H1 (cell line): ENCODE measurements at regions not wholly inside any gene's neighbourhood (a gene's known extent, or its start where the extent isn't known, plus 50 kb on each side); places are given as distances from the start of the nearest gene placed in this dataset.
"Not testable (repeated sequence)": the region's sequence is repeated elsewhere in the genome, so short reads cannot be mapped to it uniquely, and the experiment has no call there.

Experiments
- CTCF ChIA-PET: fragments of 300-600 bp; sonication (Branson Sonifier 250); formaldehyde crosslinking; loops from one replicate; lab custom pipeline; 2021; ENCODE audit not compliant: partially characterized antibody; lab: Charles Lee
- POLR2A ChIA-PET: fragments of 300-600 bp; sonication (Branson Sonifier 250); formaldehyde crosslinking; loops from one replicate; lab custom pipeline; 2021; ENCODE audit warnings: inconsistent platforms; ENCODE audit not compliant: partially characterized antibody; lab: Charles Lee
- DNase-seq, 2 experiments: peaks; one replicate each; pipeline versions ENCODE4 v3.0.0 to v3.0.0-alpha.2; 2010 to 2022; ENCODE audit warnings: low spot score in 2 of 2, low read depth in 1 of 2, mixed read lengths in 1 of 2
- FAIRE-seq: peaks from 2 replicates; lab custom pipeline; 2011; peaks lifted over from hg19 to GRCh38; lab: Jason Lieb, UNC
- H2AFZ ChIP-seq: 2 replicates; pipeline ENCODE4 v1.8.1; 2012; ENCODE audit warnings: low read length, inconsistent platforms
- H2AK5ac ChIP-seq: 2 replicates; pipeline ENCODE4 v1.6.1; 2013; ENCODE audit warnings: low read depth, low read length
- H2BK120ac ChIP-seq: replicated peaks from 2 replicates; pipeline ENCODE3; 2013; ENCODE audit warnings: low read depth, low read length, inconsistent platforms
- H2BK12ac ChIP-seq: 2 replicates; pipeline ENCODE4 v1.6.1; 2013; ENCODE audit warnings: low read depth, low read length
- H2BK15ac ChIP-seq: 2 replicates; pipeline ENCODE4 v1.6.1; 2013; ENCODE audit warnings: low read length
- H2BK20ac ChIP-seq: 2 replicates; pipeline ENCODE4 v1.6.1; 2013; ENCODE audit warnings: low read length
- H2BK5ac ChIP-seq: 2 replicates; pipeline ENCODE4 v1.6.1; 2013; ENCODE audit warnings: low read depth, low read length
- H3K14ac ChIP-seq: 2 replicates; pipeline ENCODE4 v1.6.1; 2013; ENCODE audit warnings: inconsistent platforms; ENCODE audit not compliant: insufficient read length
- H3K18ac ChIP-seq: 2 replicates; pipeline ENCODE4 v1.6.1; 2013; ENCODE audit warnings: low read length; ENCODE audit errors: extremely low read depth
- H3K23ac ChIP-seq: 2 replicates; pipeline ENCODE4 v1.6.1; 2013; ENCODE audit warnings: inconsistent platforms; ENCODE audit not compliant: insufficient read length
- H3K23me2 ChIP-seq: 2 replicates; pipeline ENCODE4 v1.6.1; 2013; ENCODE audit warnings: low read depth, low read length
- H3K27ac ChIP-seq: 2 replicates; pipeline ENCODE4 v1.6.1; 2011; ENCODE audit warnings: low read depth, low read length, inconsistent platforms
- H3K27me3 ChIP-seq, 4 experiments: replicated peaks in 1 of 4; 1 replicate in 1 of 4; 2 replicates in 3 of 4; pipeline versions ENCODE4 v1.6.1 to v1.8.1; 2011 to 2013; ENCODE audit warnings: low read length in 3 of 4, mild to moderate bottlenecking in 3 of 4, inconsistent platforms in 2 of 4, mixed read lengths in 2 of 4, moderate library complexity in 1 of 4; ENCODE audit not compliant: control insufficient read depth in 3 of 4, insufficient read depth in 3 of 4; ENCODE audit errors: extremely low read depth in 1 of 4
- H3K36me3 ChIP-seq, 4 experiments: 2 replicates each; pipeline versions ENCODE4 v1.6.1 to v1.8.1; 2011 to 2013; ENCODE audit warnings: mild to moderate bottlenecking in 4 of 4, low read length in 3 of 4, moderate library complexity in 2 of 4, control low read depth in 1 of 4, inconsistent platforms in 1 of 4; ENCODE audit not compliant: insufficient read depth in 4 of 4, control insufficient read depth in 2 of 4
- H3K4ac ChIP-seq: replicated peaks from 2 replicates; pipeline ENCODE3; 2013; ENCODE audit warnings: low read length, low read depth, mixed read lengths, inconsistent platforms; ENCODE audit not compliant: insufficient read length
- H3K4me1 ChIP-seq, 4 experiments: replicated peaks in 1 of 4; 1 replicate in 1 of 4; 2 replicates in 3 of 4; pipeline versions ENCODE4 v1.6.1 to v1.8.1; 2011 to 2013; ENCODE audit warnings: low read length in 3 of 4, inconsistent platforms in 2 of 4, mixed read lengths in 1 of 4; ENCODE audit not compliant: insufficient read depth in 4 of 4, control insufficient read depth in 3 of 4
- H3K4me2 ChIP-seq, 2 experiments: 2 replicates each; pipeline versions ENCODE4 v1.6.1 to v1.8.1; 2011 to 2013; ENCODE audit warnings: low read depth in 2 of 2, low read length in 2 of 2, control low read depth in 1 of 2, inconsistent platforms in 1 of 2, mild to moderate bottlenecking in 1 of 2; ENCODE audit not compliant: insufficient read depth in 1 of 2
- H3K4me3 ChIP-seq, 4 experiments: fragments of 200-600, 300-600 bp in 1 of 4; sonication (generic), shearing (Covaris generic), sonication (Bioruptor Twin) in 1 of 4; 2 replicates each; pipeline versions ENCODE4 v1.5.1 to v1.8.1; 2011 to 2016; ENCODE audit warnings: low read length in 4 of 4, low read depth in 3 of 4, control low read depth in 2 of 4, inconsistent platforms in 2 of 4, mild to moderate bottlenecking in 2 of 4, mixed read lengths in 1 of 4, moderate library complexity in 1 of 4; ENCODE audit not compliant: insufficient read depth in 2 of 4; ENCODE audit errors: extremely low read depth in 1 of 4
- H3K56ac ChIP-seq: replicated peaks from 2 replicates; pipeline ENCODE3; 2013; ENCODE audit warnings: low read depth, mild to moderate bottlenecking, mixed read lengths, low read length, inconsistent platforms; ENCODE audit not compliant: insufficient read length
- H3K79me1 ChIP-seq: 2 replicates; pipeline ENCODE4 v1.6.1; 2013; ENCODE audit warnings: low read depth, low read length, control low read depth
- H3K79me2 ChIP-seq, 2 experiments: 2 replicates each; pipeline versions ENCODE4 v1.6.1 to v1.8.1; 2012 to 2013; ENCODE audit warnings: low read length in 2 of 2, mild to moderate bottlenecking in 2 of 2, inconsistent platforms in 1 of 2; ENCODE audit not compliant: insufficient read depth in 2 of 2, control insufficient read depth in 1 of 2
- H3K9ac ChIP-seq, 4 experiments: replicated peaks in 1 of 4; 1 replicate in 1 of 4; 2 replicates in 3 of 4; pipeline versions ENCODE4 v1.6.1 to v1.8.1; 2011 to 2013; ENCODE audit warnings: low read depth in 3 of 4, low read length in 3 of 4, control low read depth in 2 of 4, mild to moderate bottlenecking in 2 of 4, moderate library complexity in 2 of 4, inconsistent platforms in 1 of 4; ENCODE audit errors: extremely low read depth in 1 of 4
- H3K9me3 ChIP-seq, 2 experiments: 2 replicates each; pipeline versions ENCODE4 v1.6.1 to v1.8.1; 2012 to 2013; ENCODE audit warnings: mild to moderate bottlenecking in 2 of 2, moderate library complexity in 2 of 2, control low read depth in 1 of 2, inconsistent platforms in 1 of 2, low read depth in 1 of 2, low read length in 1 of 2, mixed read lengths in 1 of 2; ENCODE audit not compliant: insufficient read depth in 2 of 2
- H4K20me1 ChIP-seq, 2 experiments: replicated peaks in 1 of 2; 2 replicates each; pipeline versions ENCODE3 to v1.8.1; 2011 to 2013; ENCODE audit warnings: inconsistent platforms in 2 of 2, low read length in 2 of 2, mild to moderate bottlenecking in 1 of 2; ENCODE audit not compliant: insufficient read depth in 2 of 2, control insufficient read depth in 1 of 2
- H4K5ac ChIP-seq: 2 replicates; pipeline ENCODE4 v1.6.1; 2013; ENCODE audit warnings: low read length, low read depth, mixed read lengths, inconsistent platforms; ENCODE audit not compliant: insufficient read length
- H4K8ac ChIP-seq: 2 replicates; pipeline ENCODE4 v1.8.0; 2013; ENCODE audit warnings: mild to moderate bottlenecking, moderate library complexity, low read length, inconsistent platforms; ENCODE audit not compliant: insufficient read depth; ENCODE audit errors: extremely low read depth
- H4K91ac ChIP-seq: replicated peaks from 2 replicates; pipeline ENCODE3; 2013; ENCODE audit warnings: low read length, mixed read lengths, inconsistent platforms; ENCODE audit not compliant: insufficient read length
- WGBS, 2 experiments: shearing (Covaris generic) in 1 of 2; methylation state at CpG; one replicate each; pipeline versions ENCODE4 v1.1.6 to v1.1.7; 2013 to 2015; ENCODE audit warnings: low lambda C conversion rate in 2 of 2, mixed read lengths in 2 of 2, inconsistent platforms in 1 of 2, low coverage in 1 of 2, missing lambda C conversion rate in 1 of 2; ENCODE audit not compliant: insufficient replicate concordance in 2 of 2, insufficient coverage in 1 of 2, insufficient read length in 1 of 2; ENCODE audit errors: extremely low coverage in 1 of 2, missing lambda C conversion rate in 1 of 2; 5-methylcytosine and 5-hydroxymethylcytosine counted together

GRCh38 chrY:6508842-6509241 lies 262.8 kb downstream of the TSPY2 start:
- H2BK120ac ChIP-seq, H3K14ac ChIP-seq, H3K4me2 ChIP-seq, H3K79me2 ChIP-seq, H3K4me1 ChIP-seq, H4K20me1 ChIP-seq, H2BK15ac ChIP-seq, H3K79me1 ChIP-seq, H3K23ac ChIP-seq, H3K23me2 ChIP-seq, H2AFZ ChIP-seq, H3K36me3 ChIP-seq, H3K18ac ChIP-seq, H2BK5ac ChIP-seq, H4K5ac ChIP-seq, H3K27ac ChIP-seq, H4K91ac ChIP-seq, H3K9me3 ChIP-seq, H3K4ac ChIP-seq, H3K56ac ChIP-seq, H2BK20ac ChIP-seq, FAIRE-seq, DNase-seq, H3K4me3 ChIP-seq, H4K8ac ChIP-seq, H2BK12ac ChIP-seq, H3K27me3 ChIP-seq, CTCF ChIA-PET, H2AK5ac ChIP-seq, H3K9ac ChIP-seq, POLR2A ChIA-PET: not testable (repeated sequence)

GRCh38 chrY:6520047-6520446 lies 274.0 kb downstream of the TSPY2 start:
- H2BK12ac ChIP-seq, H2BK20ac ChIP-seq, H3K27ac ChIP-seq, H2AK5ac ChIP-seq, H3K79me1 ChIP-seq, H3K23ac ChIP-seq, H3K9ac ChIP-seq, H3K4me2 ChIP-seq, H3K4me1 ChIP-seq, H2BK5ac ChIP-seq, H3K56ac ChIP-seq, H4K20me1 ChIP-seq, FAIRE-seq, H3K36me3 ChIP-seq, H3K23me2 ChIP-seq, H3K14ac ChIP-seq, H3K27me3 ChIP-seq, H4K5ac ChIP-seq, H3K4me3 ChIP-seq, POLR2A ChIA-PET, H3K18ac ChIP-seq, H3K79me2 ChIP-seq, H3K4ac ChIP-seq, H2BK15ac ChIP-seq, H4K91ac ChIP-seq, H4K8ac ChIP-seq, H2BK120ac ChIP-seq, DNase-seq, H3K9me3 ChIP-seq, CTCF ChIA-PET, H2AFZ ChIP-seq: not testable (repeated sequence)
- no CpG with 5 or more reads among the region's 21 CpGs for WGBS, 2 experiments
